ENCODE measurements at regions not wholly inside any gene's neighbourhood (a gene's known extent, or its start where the extent isn't known, plus 50 kb on each side); places are given as distances from the start of the nearest gene placed in this dataset.

DNA sequence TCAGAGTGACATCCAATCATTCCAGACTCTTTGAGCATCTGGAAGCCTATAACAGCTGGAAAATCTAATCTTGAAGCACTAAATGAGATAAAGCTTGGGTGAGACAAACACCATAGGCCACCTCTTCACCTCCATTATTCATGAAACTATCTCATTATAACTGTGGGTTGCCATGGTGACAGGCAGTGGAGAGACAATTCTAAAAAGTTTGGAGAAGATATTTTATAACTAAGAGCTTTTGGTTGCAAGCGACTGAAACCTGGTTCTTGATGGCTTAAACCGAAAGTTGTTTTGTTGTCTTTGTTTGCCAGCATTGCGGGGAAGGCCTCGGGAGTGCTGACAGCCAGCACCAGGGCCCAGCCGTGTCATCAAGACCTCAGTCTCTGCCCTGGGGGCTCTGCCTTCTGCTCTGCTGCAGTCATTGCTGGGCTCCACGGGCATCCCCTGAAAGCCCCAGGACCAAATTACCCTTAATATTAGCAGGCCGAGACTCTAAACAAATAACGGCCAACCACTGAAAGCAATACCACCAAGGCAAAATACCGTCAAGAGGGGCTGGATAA lies 353.6 kb upstream of the SFSWAP start:
- TF ChIP-seq FOXP2 (optimal IDR thresholded peaks at IDR 0.05; ENCODE audit: borderline replicate concordance, extremely low read depth, extremely low read length, insufficient read depth) (no peak), TAF1 (IDR thresholded peaks at IDR 0.05; ENCODE audit: borderline replicate concordance, insufficient read depth, low read length) (no peak)

GRCh38 chr12:131357920-131358319 lies 353.0 kb upstream of the SFSWAP start:
- TF ChIP-seq TAF1 (IDR thresholded peaks at IDR 0.05; ENCODE audit: borderline replicate concordance, insufficient read depth, low read length) (no peak), FOXP2 (optimal IDR thresholded peaks at IDR 0.05; ENCODE audit: borderline replicate concordance, extremely low read depth, extremely low read length, insufficient read depth) (no peak), SIN3A (IDR thresholded peaks at IDR 0.05; ENCODE audit: borderline replicate concordance, insufficient read depth, low read length) (no peak), REST (IDR thresholded peaks at IDR 0.05; ENCODE audit: insufficient read depth in 1 of 2, low read depth in 2 of 2, low read length in 2 of 2) (no peak), POLR2AphosphoS5 (IDR thresholded peaks at IDR 0.05; ENCODE audit: low read depth, low read length) (no peak)

- no peak for TF ChIP-seq SIN3A (IDR thresholded peaks at IDR 0.05; ENCODE audit: borderline replicate concordance, insufficient read depth, low read length)
These were observed 348.3 kb upstream of the SFSWAP start for GRCh38 chr12:131362291-131363211.

DNA sequence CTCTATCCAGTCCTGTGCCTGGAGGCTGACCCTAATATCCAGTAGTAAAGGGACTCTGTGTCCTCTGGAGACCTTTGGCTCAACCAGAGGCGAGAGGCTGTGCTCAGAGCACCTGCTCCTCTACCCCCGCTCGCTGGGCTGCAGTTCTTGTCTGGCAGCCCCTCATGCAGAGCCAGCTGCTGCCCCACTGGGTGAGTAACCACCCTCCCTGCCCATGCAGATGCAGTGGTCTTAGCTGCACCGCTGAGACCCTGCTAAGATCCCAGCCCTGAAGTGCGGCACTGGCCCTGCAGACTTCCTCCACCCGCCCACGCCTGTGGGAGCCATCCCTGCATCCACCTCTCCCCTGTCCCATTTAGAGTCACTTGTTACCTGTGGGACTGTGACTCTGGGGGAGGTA lies 347.5 kb upstream of the SFSWAP start:
- no peak for TF ChIP-seq POLR2AphosphoS5 (IDR thresholded peaks at IDR 0.05; ENCODE audit: low read depth, low read length)
- TF ChIP-seq REST (IDR thresholded peaks at IDR 0.05; ENCODE audit: insufficient read depth in 1 of 2, low read depth in 2 of 2, low read length in 2 of 2), result no peak
- no peak for TF ChIP-seq FOXP2 (optimal IDR thresholded peaks at IDR 0.05; ENCODE audit: borderline replicate concordance, extremely low read depth, extremely low read length, insufficient read depth)
- TF ChIP-seq TAF1 (IDR thresholded peaks at IDR 0.05; ENCODE audit: borderline replicate concordance, insufficient read depth, low read length), result no peak
- TF ChIP-seq SIN3A (IDR thresholded peaks at IDR 0.05; ENCODE audit: borderline replicate concordance, insufficient read depth, low read length), result no peak

DNA sequence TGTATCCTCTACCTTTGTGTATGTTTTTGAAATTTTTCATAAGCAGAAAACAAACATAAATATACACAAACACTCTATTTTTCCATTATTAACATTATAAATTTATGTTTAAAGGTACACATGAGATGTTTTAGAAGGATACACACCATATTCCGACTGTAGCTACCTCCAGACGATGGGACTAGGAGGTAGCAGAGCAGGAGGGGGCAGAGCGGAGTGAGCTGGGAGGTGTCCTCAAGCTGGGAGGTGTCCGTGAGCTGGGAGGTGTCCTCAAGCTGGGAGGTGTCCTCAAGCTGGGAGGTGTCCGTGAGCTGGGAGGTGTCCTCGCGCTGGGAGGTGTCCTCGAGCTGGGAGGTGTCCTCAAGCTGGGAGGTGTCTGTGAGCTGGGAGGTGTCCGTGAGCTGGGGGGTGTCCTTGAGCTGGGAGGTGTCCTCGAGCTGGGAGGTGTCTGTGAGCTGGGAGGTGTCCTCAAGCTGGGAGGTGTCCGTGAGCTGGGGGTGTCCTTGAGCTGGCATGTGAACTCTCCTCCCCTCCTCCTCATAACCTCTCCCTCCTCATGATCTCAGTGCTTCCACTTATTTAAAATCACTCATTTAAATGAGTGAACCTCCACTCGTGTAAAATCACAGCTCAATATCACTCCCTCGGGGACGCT lies 346.9 kb upstream of the SFSWAP start:
- TF ChIP-seq SIN3A (IDR thresholded peaks at IDR 0.05; ENCODE audit: borderline replicate concordance, insufficient read depth, low read length), result no peak
- TF ChIP-seq REST (IDR thresholded peaks at IDR 0.05; ENCODE audit: insufficient read depth in 1 of 2, low read depth in 2 of 2, low read length in 2 of 2), result no peak
- no peak for TF ChIP-seq FOXP2 (optimal IDR thresholded peaks at IDR 0.05; ENCODE audit: borderline replicate concordance, extremely low read depth, extremely low read length, insufficient read depth)
- TF ChIP-seq TAF1 (IDR thresholded peaks at IDR 0.05; ENCODE audit: borderline replicate concordance, insufficient read depth, low read length), result no peak
- TF ChIP-seq POLR2AphosphoS5 (IDR thresholded peaks at IDR 0.05; ENCODE audit: low read depth, low read length), result no peak

Measured in PFSK-1 (cell line).